MM.1S (cell line): ENCODE measurements at regions not wholly inside any gene's neighbourhood (a gene's known extent, or its start where the extent isn't known, plus 50 kb on each side); places are given as distances from the start of the nearest gene placed in this dataset.
"Not testable (repeated sequence)": the region's sequence is repeated elsewhere in the genome, so short reads cannot be mapped to it uniquely, and the experiment has no call there.

Experiments
- DNase-seq: peaks from one replicate; pipeline ENCODE4 v3.0.0-alpha.2; 2015
- H2AFZ ChIP-seq: fragments of 300-600 bp; sonication (generic); 2 replicates; pipeline ENCODE4 v1.6.0; 2016; ENCODE audit warnings: antibody characterized with exemption, low read length
- H3F3A ChIP-seq: fragments of 300-600 bp; sonication (generic); 2 replicates; pipeline ENCODE4 v1.6.1; 2016; ENCODE audit warnings: mild to moderate bottlenecking, antibody characterized with exemption, low read length, moderate library complexity, mixed read lengths; ENCODE audit not compliant: insufficient read depth
- H3K27ac ChIP-seq: fragments of 300-600 bp; sonication (generic); 2 replicates; pipeline ENCODE4 v1.5.1; 2016; ENCODE audit warnings: mild to moderate bottlenecking, low read length
- H3K27me3 ChIP-seq: fragments of 300-600 bp; sonication (generic); replicated peaks from 2 replicates; pipeline ENCODE4 v1.6.0; 2016; ENCODE audit warnings: low read length; ENCODE audit not compliant: insufficient read depth
- H3K36me3 ChIP-seq: fragments of 300-600 bp; sonication (generic); replicated peaks from 2 replicates; pipeline ENCODE4 v1.6.1; 2016; ENCODE audit warnings: mild to moderate bottlenecking, low read length, mixed read lengths; ENCODE audit not compliant: insufficient read depth
- H3K4me1 ChIP-seq: fragments of 300-600 bp; sonication (generic); 2 replicates; pipeline ENCODE4 v1.6.1; 2016; ENCODE audit warnings: low read length, mixed read lengths
- H3K4me2 ChIP-seq: fragments of 300-600 bp; sonication (generic); 2 replicates; pipeline ENCODE4 v1.6.0; 2016; ENCODE audit warnings: low read depth, low read length
- H3K4me3 ChIP-seq: fragments of 300-600 bp; sonication (generic); 2 replicates; pipeline ENCODE4 v1.5.1; 2016; ENCODE audit warnings: low read length, mixed read lengths
- H3K79me2 ChIP-seq: fragments of 300-600 bp; sonication (generic); 2 replicates; pipeline ENCODE4 v1.6.1; 2016; ENCODE audit warnings: mixed run types, low read length, mixed read lengths
- H3K9ac ChIP-seq: fragments of 300-600 bp; sonication (generic); 2 replicates; pipeline ENCODE4 v1.6.1; 2016; ENCODE audit warnings: low read length, mixed read lengths
- H3K9me2 ChIP-seq: fragments of 300-600 bp; sonication (generic); replicated peaks from 2 replicates; pipeline ENCODE4 v1.6.1; 2016; ENCODE audit warnings: mild to moderate bottlenecking, low read length, mixed read lengths; ENCODE audit not compliant: insufficient read depth
- H3K9me3 ChIP-seq: fragments of 300-600 bp; sonication (generic); replicated peaks from 2 replicates; pipeline ENCODE4 v1.6.1; 2016; ENCODE audit warnings: mild to moderate bottlenecking, low read length, mixed read lengths; ENCODE audit not compliant: insufficient read depth
- H4K20me1 ChIP-seq: fragments of 300-600 bp; sonication (generic); 2 replicates; pipeline ENCODE4 v1.6.1; 2016; ENCODE audit warnings: mild to moderate bottlenecking, low read length, moderate library complexity, mixed read lengths; ENCODE audit not compliant: insufficient read depth
- CTCF ChIP-seq: fragments of 300-600 bp; sonication (generic); IDR thresholded peaks from 2 replicates; pipeline ENCODE4 v1.5.1; 2016; ENCODE audit warnings: antibody characterized with exemption, low read length, mixed read lengths
- EZH2 ChIP-seq: fragments of 300-600 bp; sonication (generic); optimal IDR thresholded peaks from 2 replicates; pipeline ENCODE3; 2017; ENCODE audit warnings: low read depth, mild to moderate bottlenecking, antibody characterized with exemption, low read length, mixed read lengths
- EZH2phosphoT487 ChIP-seq: fragments of 300-600 bp; sonication (generic); IDR thresholded peaks from 2 replicates; pipeline ENCODE4 v1.6.1; 2018; ENCODE audit warnings: antibody characterized with exemption, low read length

- Histone ChIP-seq H3K27ac (no peak overlapping the region), H3K4me1 (no peaks in the 10 kb centered on the region), H3K9ac (no peak overlapping the region), H2AFZ (no peak overlapping the region), H3K4me3 (no peak overlapping the region), H3F3A (no peaks in the 10 kb centered on the region), H4K20me1 (no peaks in the 10 kb centered on the region), H3K9me3 (no peaks in the 10 kb centered on the region), H3K79me2 (no peaks in the 10 kb centered on the region), H3K27me3 (no peaks in the 10 kb centered on the region), H3K9me2 (no peaks in the 10 kb centered on the region), H3K4me2 (no peak overlapping the region), H3K36me3 (no peaks in the 10 kb centered on the region)
- no peak for DNase-seq
- no peak for TF ChIP-seq EZH2phosphoT487
- TF ChIP-seq CTCF = no peak
These were observed 108.2 kb upstream of the SETMAR start for GRCh38 chr3:4195006-4195405.

- Histone ChIP-seq H3K4me3 (no peak overlapping the region), H3K79me2 (no peaks in the 10 kb centered on the region), H3K27ac (no peak overlapping the region), H4K20me1 (no peaks in the 10 kb centered on the region), H3K9me2 (no peaks in the 10 kb centered on the region), H3K36me3 (no peaks in the 10 kb centered on the region), H3K9me3 (no peaks in the 10 kb centered on the region), H3F3A (no peaks in the 10 kb centered on the region), H3K27me3 (no peaks in the 10 kb centered on the region), H3K4me2 (no peak overlapping the region), H3K4me1 (no peaks in the 10 kb centered on the region), H2AFZ (no peak overlapping the region), H3K9ac (no peak overlapping the region)
- no peak for DNase-seq
- TF ChIP-seq CTCF (no peak), EZH2 (no peak), EZH2phosphoT487 (no peak)
These were observed 106.5 kb upstream of the SETMAR start for GRCh38 chr3:4196506-4197147.

GRCh38 chr3:4197670-4198069 lies 105.5 kb upstream of the SETMAR start:
- Histone ChIP-seq H3K9me2 (no peaks in the 10 kb centered on the region), H3K4me3 (no peak overlapping the region), H2AFZ (no peak overlapping the region), H3K4me1 (no peaks in the 10 kb centered on the region), H3K9me3 (no peaks in the 10 kb centered on the region), H3K4me2 (no peak overlapping the region), H3K36me3 (no peaks in the 10 kb centered on the region), H3K79me2 (no peaks in the 10 kb centered on the region), H3K27ac (no peak overlapping the region), H3K9ac (no peak overlapping the region), H3K27me3 (no peaks in the 10 kb centered on the region), H3F3A (no peaks in the 10 kb centered on the region), H4K20me1 (no peaks in the 10 kb centered on the region)
- no peak for DNase-seq
- TF ChIP-seq EZH2 = no peak
- no peak for TF ChIP-seq EZH2phosphoT487
- TF ChIP-seq CTCF = no peak

GRCh38 chr3:4198491-4198890 lies 104.7 kb upstream of the SETMAR start:
- Histone ChIP-seq H2AFZ (no peak overlapping the region), H4K20me1 (no peaks in the 10 kb centered on the region), H3F3A (no peaks in the 10 kb centered on the region), H3K4me3 (no peak overlapping the region), H3K9me2 (no peaks in the 10 kb centered on the region), H3K27ac (no peak overlapping the region), H3K27me3 (no peaks in the 10 kb centered on the region), H3K9ac (no peak overlapping the region), H3K9me3 (no peaks in the 10 kb centered on the region), H3K79me2 (no peaks in the 10 kb centered on the region), H3K4me1 (no peaks in the 10 kb centered on the region), H3K36me3 (no peaks in the 10 kb centered on the region), H3K4me2 (no peak overlapping the region)
- no peak for DNase-seq
- no peak for TF ChIP-seq EZH2phosphoT487
- TF ChIP-seq EZH2 = no peak
- TF ChIP-seq CTCF = no peak

- not testable (repeated sequence) for H3K79me2 ChIP-seq, H4K20me1 ChIP-seq, H3K4me2 ChIP-seq, H3K36me3 ChIP-seq, H3K9me2 ChIP-seq, H2AFZ ChIP-seq, DNase-seq, H3K9me3 ChIP-seq, H3K4me1 ChIP-seq, H3K27me3 ChIP-seq, H3K27ac ChIP-seq, H3K9ac ChIP-seq, H3K4me3 ChIP-seq, H3F3A ChIP-seq
These were observed 98.4 kb upstream of the SETMAR start for GRCh38 chr3:4204776-4205175.
